Thyroid gland (tissue), 4 donors: ENCODE measurements at regions not wholly inside any gene's neighbourhood (a gene's known extent, or its start where the extent isn't known, plus 50 kb on each side); places are given as distances from the start of the nearest gene placed in this dataset.

Experiments
- CTCF ChIP-seq, 6 experiments: fragments of 200-600 bp in 3 of 6; fragments of 450-650 bp in 3 of 6; sonication (generic) in 3 of 6; IDR thresholded peaks; one replicate each; pipeline ENCODE4 v1.5.1; 2016 to 2019; ENCODE audit warnings: antibody characterized with exemption in 6 of 6, mild to moderate bottlenecking in 2 of 6, inconsistent platforms in 1 of 6, moderate library complexity in 1 of 6
- POLR2A ChIP-seq, 2 donors: fragments of 450-650 bp; IDR thresholded peaks; one replicate each; pipeline ENCODE4 v1.6.1; 2017; ENCODE audit warnings: antibody characterized with exemption in 2 of 2, mild to moderate bottlenecking in 2 of 2, moderate library complexity in 1 of 2

GRCh38 chrX:126886997-126887396 is 67.5 kb downstream of the PRR32 start:
- TF ChIP-seq POLR2A (IDR thresholded peaks at IDR 0.05) (no peak), CTCF (IDR thresholded peaks at IDR 0.05) (no peak)
